NCI-H2196 treated with DMSO at 0.1 percent for 48 hours (cell line): ENCODE measurements at regions not wholly inside any gene's neighbourhood (a gene's known extent, or its start where the extent isn't known, plus 50 kb on each side); places are given as distances from the start of the nearest gene placed in this dataset.
"Not testable (repeated sequence)": the region's sequence is repeated elsewhere in the genome, so short reads cannot be mapped to it uniquely, and the experiment has no call there.

Experiments used
- DNase-seq: peaks from one replicate; lab custom pipeline; 2025; ENCODE audit not compliant: unreplicated experiment; lab: John Stamatoyannopoulos, UW

DNA sequence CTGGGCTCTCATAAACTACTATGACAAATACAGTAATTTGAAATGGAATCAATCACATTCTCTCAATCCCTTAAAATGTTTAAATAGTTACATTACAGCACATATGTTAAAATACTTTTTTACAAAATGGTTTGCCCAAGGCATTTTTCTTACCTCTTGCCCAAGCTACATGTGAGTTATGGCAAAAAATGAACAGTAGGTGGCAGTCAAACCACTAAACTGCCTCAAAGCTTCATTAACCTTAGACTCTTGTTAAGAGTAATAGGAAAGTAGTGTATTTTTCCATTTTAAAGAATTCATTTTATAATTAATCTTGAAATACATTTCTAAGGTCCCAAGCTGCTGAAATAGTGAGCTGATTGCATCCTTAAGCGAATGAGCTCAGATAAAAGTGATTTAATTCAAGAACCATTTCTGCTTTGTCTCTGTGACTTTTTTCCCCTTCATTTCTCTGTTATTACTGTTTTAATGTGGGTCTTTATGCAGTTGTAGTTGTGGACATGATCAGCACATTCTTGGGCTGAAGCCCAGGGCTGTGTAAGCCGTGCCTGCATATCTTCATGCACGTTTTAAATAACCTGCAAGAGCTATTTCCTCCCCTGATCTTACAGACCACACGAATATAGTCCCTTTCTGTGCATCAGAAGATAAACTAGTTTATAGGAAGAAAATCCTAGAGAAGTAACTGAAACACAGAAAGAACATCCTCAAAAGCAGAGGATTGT, 311.8 kb downstream of the LNPK start:
- peak; percentile 10 for DNase-seq

DNA sequence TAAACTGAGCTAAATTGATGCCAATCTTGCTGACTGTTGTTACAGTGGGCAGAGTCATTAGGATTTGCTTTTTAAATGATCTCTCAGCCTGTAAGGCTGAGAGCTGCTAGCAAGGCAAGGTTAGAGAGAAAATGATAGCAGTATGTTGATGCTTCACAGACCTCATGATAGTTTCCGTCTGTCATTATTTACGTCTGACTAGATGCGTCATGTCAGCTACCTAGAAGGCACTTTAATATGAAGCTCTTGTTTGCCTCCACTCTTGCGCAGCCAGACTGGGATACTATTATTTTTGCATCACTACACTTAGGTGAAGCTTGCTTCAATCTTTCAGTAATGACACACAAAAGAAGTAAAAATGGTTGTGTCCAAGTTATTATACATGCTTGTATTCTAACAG, 313.8 kb downstream of the LNPK start:
- no peak for DNase-seq

DNA sequence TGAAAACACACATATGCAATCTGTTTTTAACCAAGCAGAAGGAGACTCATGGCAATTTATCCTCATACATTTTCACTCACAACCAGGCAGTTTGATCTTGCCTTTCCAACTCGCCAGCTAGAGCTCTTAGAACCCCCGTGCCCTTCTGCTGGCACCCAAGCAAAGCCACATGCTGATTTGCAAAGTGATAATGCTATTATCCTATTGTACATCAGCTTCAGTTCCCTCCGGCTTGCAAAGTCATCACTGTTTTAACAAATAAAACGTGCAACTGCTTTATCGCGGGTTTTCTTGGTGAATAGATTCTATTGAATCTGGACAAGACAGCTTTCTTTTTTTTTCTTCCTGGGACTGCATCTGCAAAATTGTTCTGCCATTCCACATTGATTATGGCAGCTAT, 314.6 kb downstream of the LNPK start:
- no peak for DNase-seq

DNA sequence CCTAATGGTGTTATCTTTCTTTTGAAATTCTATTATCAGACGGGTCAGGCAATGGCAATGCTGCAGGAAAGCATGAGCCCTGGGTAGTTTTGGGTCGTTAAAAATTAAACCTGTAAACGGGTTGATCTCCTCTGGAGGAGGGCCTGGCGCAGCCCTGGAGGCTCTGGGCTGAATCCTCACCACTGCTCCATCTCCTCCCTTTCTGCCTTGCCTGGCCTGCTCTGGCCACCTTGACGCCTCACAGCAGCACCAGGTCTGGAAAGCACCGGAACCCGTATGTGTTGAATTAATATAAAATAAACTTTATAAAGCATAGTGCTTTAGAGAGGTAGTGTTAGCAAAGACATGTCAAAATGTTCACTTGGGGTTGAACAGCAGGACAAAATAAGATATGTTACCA, 316.1 kb downstream of the LNPK start:
- DNase-seq = no peak

DNA sequence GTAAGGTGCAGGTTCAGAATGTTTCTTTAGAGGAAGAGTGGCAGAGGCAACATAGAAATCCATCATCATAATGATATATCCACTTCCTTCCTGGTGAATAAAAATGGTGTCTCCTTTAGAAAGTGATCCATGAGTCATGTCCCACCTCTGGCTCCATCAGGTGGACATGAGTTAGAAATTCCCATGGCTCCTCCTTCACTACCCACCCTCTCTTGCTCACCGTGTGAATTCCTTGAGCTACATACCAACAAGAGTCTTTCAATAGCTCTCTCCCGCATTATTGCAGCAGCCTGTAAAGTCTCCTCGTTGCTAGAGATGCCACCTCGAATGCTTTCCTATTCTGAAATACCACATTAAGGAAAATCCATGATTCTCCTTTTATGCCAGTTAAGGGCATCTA, 317.6 kb downstream of the LNPK start:
- DNase-seq = no peak

DNA sequence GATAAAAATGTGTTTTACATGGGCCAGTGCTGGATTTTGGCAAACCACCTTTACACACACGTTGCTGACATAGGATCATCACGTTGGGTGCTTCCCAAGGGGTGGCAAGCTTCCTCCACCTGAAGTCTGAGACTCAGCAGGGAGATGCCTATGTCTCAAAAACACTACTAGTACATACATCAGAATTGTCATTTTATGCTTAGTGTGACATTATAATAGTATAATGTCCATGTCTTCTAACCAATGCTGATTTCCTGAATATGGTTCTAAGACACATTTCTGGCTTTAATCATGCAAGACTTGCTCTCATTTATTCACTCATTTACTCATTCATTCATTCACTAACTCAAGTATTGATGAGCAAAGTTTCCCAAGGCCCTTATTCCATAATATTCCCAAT, 322.3 kb downstream of the LNPK start:
- DNase-seq = no peak

DNA sequence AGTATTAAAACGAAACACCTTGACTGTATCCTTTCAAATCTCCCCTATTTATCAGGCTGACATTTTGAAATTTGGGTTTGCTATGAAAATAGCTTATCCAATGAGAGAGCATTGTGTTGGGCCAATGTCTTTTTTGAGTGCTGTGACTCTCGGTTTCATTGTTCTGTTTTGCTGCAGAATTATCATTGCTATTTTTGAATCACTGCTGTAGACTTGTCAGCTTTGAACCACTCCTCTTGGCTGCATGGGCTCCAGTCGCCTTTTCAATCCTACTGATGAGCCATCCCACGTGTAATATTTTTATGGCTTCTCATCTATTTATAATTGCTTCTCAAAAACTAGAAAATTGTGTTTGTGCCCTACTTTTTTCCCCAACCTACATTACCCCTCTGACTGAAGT, 322.8 kb downstream of the LNPK start:
- DNase-seq = no peak

DNA sequence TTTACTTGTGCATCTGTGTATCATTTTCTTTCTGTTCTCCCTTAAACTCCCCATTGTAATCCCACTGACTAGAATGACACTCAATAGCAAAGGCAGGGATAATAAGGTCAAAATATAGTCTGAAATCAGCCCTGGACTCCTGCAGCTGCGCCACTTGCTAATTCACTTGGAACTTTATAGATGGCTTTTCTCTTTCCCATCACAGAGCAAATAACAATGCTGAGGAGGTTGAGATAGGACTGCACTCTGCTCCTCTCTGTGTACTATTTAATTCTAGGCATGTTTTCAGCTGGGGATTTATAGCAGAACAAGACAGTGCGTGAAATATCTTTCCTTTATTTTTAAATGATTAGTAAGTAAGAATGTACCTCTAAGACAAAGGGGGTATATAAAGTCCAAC, 324.2 kb downstream of the LNPK start:
- no peak for DNase-seq

DNA sequence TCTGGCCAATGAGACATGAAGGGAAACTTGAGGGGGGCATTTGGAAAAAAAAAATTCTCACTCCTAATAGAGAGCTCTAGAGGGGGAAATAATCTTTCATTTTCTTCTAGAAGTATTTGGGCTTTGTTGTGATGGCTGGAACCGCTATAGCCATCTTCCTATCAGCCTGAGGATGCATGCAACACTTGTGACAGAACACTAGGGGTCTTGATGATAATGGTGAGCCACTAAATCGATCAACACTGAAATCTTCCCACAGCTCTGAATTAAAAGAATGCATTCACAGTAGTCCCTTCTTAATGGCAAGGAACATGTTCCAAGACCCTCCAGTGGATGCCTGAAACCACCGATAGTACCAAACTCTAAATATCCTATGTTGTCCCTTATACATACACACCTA, 325.3 kb downstream of the LNPK start:
- no peak for DNase-seq

DNA sequence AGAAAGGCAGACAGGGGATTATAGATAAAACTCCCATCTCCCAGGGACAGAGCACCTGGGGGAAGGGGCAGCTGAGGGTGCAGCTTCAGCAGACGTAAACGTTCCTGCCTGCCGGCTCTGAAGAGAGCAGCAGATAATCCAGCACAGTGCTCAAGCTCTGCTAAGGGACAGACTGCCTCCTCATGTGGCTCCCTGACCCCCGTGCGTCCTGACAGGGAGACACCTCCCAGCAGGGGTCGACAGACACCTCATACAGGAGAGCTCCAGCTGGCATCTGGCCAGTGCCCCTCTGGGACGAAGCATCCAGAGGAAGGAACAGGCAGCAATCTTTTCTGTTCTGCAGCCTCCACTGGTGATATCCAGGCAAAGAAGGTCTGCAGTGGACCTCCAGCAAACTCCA, 333.3 kb downstream of the LNPK start:
- DNase-seq = not testable (repeated sequence)

DNA sequence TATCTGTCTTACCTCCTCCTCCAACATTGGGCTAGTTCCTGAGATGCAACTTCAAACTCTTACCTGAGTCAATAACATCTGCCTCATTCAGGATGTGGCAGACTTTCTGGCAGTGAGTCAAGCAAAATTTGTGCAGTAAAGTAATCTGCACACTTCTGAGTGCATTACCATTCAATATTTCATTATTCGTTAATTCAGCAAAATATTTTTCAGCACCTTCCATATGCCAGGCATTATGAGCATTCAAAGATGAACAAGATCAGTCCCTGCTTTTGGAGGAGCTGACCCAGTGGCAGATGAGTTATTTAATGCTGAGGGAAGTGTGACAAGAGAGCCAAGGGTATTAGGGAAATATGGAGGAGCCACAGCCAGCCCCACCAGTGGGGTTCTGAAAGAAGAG, 339.7 kb downstream of the LNPK start:
- no peak for DNase-seq

DNA sequence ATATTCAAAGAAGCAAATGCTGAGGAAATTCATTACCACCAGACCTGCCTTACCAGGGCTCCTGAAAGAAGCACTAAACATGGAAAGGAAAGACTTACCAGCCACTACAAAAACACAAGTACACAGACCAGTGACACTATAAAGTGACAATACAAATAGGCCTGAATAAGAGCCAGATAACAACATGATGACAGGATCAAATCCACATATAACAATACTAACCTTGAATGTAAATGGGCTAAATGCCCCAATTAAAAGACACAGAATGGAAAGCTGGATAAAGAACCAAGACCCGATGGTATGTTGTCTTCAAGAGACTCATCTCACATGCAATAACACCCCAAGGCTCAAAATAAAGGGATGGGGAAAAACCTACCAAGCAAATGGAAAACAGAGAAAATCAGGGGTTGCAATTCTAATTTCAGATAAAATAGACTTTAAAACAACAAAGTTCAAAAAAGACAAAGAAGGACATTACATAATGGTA, 353.4 kb downstream of the LNPK start:
- no peak for DNase-seq

DNA sequence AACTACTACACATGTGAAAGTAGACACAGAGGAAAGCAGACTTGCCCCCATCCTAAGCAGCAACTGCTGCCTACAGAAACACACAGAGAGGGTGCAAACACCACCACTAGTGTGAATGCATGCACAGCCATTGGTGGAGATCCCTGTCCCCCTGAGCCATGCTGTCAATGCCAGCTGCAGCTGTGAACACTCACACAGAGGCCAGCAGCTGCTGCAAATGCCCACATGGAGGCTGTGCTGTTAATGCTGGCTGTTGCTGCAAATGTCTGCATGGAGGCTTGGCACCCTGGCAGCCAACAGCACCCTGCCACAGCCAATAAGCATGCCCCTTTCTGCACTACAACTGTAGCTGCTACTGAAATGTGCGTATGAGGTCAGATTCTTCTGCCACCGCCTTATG, 355.0 kb downstream of the LNPK start:
- DNase-seq = no peak

DNA sequence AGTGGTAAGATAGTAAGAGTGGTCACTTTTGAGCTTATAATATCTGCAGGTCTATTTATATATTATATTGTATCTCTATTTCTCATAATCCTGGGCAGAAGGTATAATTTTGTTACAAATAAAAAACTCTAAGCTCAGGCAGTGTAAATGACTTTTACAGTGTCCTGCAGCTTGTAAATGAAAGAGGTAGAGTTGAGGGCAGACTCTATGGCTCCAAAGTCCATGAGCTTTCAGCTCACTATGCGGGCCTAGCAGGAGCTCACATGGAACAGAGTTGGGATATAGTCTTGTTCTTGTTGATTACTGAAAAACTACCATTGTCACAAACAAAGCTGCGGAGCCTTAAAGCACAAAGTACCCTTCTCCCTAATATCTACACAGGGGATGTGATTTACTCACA, 361.4 kb downstream of the LNPK start:
- DNase-seq = no peak

DNA sequence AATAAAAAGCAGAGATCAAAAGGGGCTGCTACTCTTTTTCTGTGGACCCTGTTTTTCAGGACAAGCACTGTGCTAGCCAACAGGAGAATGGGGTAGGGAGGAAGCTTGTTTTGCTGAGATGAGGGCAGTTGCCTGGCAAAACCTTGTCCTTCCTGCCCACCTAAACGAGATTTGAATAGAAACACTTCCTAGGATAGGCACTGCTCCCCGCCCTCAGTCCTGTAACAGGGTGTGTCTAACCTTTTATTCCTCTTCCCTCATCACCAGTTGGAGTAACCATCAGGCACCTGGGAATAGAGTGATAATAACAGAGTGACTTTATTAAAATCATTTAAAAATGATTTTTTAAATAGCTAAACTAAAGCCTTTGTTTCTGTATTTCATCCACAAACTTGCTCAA, 368.8 kb downstream of the LNPK start:
- no peak for DNase-seq

DNA sequence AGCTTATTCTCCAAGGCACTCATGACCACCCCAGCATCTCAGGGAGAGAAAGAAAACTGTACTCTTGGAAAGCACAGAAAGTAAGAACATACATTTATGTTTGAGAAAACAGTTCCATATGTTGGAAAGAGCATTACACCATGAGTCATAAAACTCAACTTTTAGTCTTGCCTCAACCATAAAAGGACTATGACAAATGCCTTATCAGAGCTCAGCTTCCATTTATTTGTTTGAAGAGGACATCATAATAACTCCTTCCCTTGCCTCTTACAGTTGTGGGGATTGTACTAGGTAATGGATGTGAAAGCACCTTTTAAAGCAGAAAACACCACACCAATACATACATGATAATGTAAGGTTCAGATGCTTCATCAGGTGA, 370.8 kb downstream of the LNPK start:
- DNase-seq = no peak

DNA sequence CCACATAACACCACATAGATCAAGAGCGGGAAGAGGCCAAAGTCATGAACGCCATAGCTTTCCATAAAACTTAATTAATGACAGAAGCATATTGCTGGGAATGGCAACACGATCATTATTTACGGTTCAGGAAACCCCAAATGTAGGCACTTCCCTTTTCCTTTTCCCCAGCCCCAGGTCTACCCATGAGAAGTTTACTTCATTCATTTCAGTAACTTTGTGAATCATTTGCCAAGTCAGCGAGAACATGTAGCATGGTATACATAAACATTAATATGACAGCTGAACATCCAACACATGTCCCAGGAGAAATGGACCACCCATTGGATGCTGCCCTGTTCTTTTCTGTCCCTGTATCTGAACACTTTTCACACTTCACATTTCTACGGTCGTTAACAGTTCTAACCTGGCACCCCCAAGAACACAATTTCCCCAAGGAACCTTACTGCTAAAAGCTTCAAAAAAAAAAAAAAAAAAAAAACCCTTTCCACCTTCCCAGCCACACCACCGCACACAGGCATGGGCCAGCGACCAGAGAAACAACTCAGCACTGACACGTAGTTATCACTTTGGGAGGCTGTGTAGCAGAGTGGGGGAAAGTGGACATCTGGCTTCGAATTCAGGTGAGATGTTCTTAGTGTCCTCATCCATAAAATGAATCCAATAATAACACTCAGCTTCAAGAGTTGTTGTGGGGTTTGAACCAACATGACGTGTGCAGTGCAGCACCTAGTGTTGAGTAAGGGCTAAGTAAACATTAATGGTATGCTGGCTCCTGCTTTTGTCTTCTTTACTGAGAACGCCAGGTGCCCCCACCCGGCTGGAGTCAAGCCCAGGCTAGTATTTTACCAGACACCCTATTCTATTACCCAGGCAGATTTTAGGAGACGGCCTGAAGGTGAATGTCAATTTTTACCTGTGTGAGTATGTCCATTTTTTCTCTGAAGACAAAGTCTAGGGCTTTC, 371.5 kb downstream of the LNPK start:
- DNase-seq = peak; percentile 59

DNA sequence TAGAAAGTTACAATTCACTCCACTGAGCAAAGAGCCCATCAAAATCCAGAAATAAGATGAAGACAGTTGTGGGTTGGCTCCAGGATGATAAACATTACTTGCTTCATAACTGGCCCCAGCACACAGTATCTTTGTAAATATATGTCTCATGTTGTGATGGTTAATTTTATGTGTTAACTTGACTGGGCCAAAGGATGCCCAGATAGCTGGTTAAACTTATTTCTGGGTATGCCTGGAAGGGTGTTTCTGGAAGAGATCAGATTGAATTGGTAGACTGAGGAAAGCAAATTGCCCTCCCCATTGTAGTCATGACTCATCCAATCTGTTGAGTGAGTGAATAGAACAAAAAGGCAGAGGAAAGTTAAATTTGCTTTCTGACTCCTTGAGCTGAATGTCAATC, 373.8 kb downstream of the LNPK start:
- DNase-seq = no peak

DNA sequence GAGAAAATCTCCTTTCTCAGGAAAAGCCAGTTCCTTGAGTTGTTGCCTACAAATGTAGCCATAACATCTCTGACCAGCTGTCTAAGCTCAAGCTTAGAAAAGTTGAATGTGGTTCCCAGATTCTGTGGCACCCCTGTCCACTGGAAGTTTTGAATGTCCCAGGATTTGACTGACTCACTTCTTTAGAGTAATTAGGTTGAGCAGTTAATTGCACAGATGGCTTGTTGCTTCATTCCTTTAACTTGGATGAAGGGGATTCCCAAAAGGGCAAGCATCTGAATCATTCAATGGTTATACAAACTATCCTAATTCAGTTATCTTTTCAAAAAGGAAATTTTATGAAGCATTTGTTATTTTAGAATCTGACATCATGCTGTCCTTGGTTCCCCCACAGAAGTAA, 374.7 kb downstream of the LNPK start:
- DNase-seq = no peak

DNA sequence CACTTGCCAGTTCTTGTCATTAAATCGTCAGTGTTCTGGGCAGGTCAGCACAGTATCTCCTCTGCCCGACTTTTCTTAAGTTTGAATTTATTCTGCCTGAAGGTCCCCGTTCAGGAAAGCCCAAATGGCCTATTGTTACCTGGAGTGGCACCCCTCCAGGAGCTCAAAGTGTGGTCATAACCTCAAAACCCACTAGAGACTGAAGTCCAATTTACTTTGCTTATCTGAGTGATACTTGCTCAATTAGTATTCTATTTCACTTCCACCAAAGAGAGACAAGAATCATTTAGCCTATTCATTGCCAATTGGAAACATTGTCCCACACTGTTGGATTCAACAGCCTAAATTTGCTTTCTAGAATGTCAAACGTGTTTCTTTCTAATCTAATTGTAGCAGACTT, 375.3 kb downstream of the LNPK start:
- DNase-seq = no peak

DNA sequence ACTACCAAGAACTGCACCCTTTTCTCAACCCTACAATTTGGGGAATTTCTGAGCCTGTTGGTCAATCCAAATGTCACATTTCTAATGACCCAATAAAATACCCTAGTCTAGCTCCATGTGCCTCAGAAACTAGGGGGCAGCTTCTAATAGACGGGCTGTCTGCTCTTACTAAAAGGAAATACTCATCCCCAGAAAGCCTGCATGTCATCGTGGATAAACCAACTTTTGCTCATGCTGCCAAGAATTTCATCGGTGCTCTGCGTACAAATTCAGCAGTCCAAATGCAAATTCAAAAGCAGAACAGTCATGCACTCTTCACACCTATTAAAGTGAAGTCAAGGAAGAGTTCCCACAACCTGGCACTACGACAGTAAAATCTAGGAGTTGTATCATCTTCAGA, 377.3 kb downstream of the LNPK start:
- no peak for DNase-seq

DNA sequence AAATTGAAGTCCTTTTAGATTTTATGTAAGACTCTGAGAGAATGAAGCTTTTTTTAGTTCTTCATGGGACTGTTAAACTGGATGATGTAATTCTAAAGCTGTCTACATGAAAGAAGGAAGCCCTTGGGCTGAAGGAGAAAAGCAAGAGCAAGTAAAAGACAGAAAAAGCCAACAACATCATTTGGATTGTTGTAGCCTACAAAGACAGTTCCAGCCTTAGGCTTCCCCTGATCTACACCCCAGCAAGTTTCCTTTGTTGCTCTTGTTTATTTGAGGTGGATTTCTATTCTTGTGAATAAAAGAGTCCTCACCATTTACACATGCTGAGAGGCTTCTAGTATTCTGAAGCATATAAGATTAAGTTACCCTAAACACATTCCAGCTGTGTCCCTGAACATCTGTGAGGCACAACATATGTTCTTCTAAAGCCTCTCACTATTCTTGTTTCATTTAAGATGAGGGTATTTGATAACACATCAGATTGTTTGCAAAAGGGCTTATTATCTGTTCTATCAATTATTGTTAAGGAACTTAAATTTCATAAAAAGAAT, 377.8 kb downstream of the LNPK start:
- no peak for DNase-seq
